ENCODE measurements at regions not wholly inside any gene's neighbourhood (a gene's known extent, or its start where the extent isn't known, plus 50 kb on each side); places are given as distances from the start of the nearest gene placed in this dataset.

DNA sequence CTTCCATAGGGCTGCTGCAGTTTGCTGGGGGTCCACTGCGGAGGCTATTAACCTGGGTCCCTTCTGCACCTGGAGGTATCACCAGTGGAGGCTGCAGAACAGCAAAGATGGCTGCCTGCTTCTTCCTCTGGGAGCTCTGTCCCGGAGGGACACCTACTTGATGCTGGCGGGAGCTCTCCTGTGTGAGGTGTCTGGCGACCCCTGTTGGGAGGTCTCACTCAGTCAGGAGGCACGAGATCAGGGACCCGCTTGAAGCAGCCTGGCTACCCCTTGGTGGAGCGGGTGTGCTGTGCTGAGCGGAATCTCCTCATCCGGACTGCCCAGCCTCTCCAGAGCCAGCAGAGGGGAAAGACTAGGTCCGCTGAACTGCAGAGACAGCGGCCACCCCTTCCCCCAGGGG, 56.0 kb upstream of the CTXND1 start:
- Histone ChIP-seq H3K4me1 (ENCODE audit: insufficient read depth) (no peaks in the 10 kb centered on the region), H3K9me3 (ENCODE audit: low read depth) (no peaks in the 10 kb centered on the region), H3K4me3 (no peak overlapping the region), H2AFZ (no peak overlapping the region), H3K27ac (no peak overlapping the region), H4K20me1 (ENCODE audit: insufficient read depth) (no peaks in the 10 kb centered on the region), H3K79me2 (ENCODE audit: insufficient read depth) (no peaks in the 10 kb centered on the region), H3K27me3 (replicated peaks; ENCODE audit: insufficient read depth) (peaks cover 15% of the 10 kb centered on the region), H3K9ac (no peak overlapping the region), H3K4me2 (ENCODE audit: unreplicated experiment) (no peak overlapping the region), H3K36me3 (ENCODE audit: low read depth) (no peaks in the 10 kb centered on the region), H3F3A (ENCODE audit: insufficient read depth) (no peaks in the 10 kb centered on the region), H3K9me2 (ENCODE audit: insufficient read depth) (no peaks in the 10 kb centered on the region)
- DNase-seq: no peak
- TF ChIP-seq EZH2 (IDR thresholded peaks at IDR 0.05; ENCODE audit: insufficient read depth, poor library complexity, severe bottlenecking) (no peak), EZH2phosphoT487 (IDR thresholded peaks at IDR 0.05; ENCODE audit: insufficient read depth, low read depth) (no peak)
- in situ Hi-C loops (cut with MboI): no loop called here
- 75 to 81% methylated on average over 8 to 11 of the region's 11 CpGs for WGBS, 2 experiments (ENCODE audit: low coverage in 1 of 2, low lambda C conversion rate in 2 of 2, missing lambda C conversion rate in 2 of 2)

DNA sequence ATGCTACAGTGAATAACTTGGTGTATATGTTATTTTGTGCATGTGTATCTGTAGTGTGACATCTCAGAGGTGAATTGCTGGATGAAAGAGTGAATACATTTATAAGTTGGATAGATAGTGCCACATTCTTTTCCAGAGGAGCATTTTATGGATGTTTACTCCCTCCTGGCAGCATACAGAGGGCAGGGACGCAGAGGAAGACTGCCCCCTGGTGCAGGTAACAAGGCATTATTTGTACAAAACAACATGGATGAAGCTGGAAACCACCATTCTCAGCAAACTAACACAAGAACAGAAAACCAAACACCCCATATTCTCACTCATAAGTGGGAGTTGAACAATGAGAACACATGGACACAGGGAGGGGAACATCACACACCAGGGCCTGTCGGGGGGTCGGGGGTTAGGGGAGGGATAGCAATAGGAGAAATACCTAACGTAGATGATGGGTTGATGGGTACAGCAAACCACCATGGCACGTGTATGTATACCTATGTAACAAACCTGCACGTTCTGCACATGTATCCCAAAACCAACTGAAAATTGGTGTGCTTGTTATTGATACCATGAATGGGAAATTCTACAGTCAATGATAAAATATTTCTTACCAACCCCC, 57.9 kb upstream of the CTXND1 start:
- no peaks in the 10 kb centered on the region for H4K20me1 ChIP-seq (ENCODE audit: insufficient read depth)
- in situ Hi-C loops (cut with MboI): no loop called here
- no peaks in the 10 kb centered on the region for H3K79me2 ChIP-seq (ENCODE audit: insufficient read depth)
- H3K27me3 ChIP-seq (replicated peaks; ENCODE audit: insufficient read depth): peaks cover 15% of the 10 kb centered on the region
- H3K4me2 ChIP-seq (ENCODE audit: unreplicated experiment): no peak overlapping the region
- H3K9ac ChIP-seq: no peak overlapping the region
- H3F3A ChIP-seq (ENCODE audit: insufficient read depth): no peaks in the 10 kb centered on the region
- no peaks in the 10 kb centered on the region for H3K36me3 ChIP-seq (ENCODE audit: low read depth)
- no peaks in the 10 kb centered on the region for H3K9me2 ChIP-seq (ENCODE audit: insufficient read depth)
- peak; percentile 69 for DNase-seq
- TF ChIP-seq EZH2phosphoT487 (IDR thresholded peaks at IDR 0.05; ENCODE audit: insufficient read depth, low read depth): no peak
- TF ChIP-seq EZH2 (IDR thresholded peaks at IDR 0.05; ENCODE audit: insufficient read depth, poor library complexity, severe bottlenecking): no peak
- no peak overlapping the region for H2AFZ ChIP-seq
- H3K27ac ChIP-seq: no peak overlapping the region
- no peaks in the 10 kb centered on the region for H3K9me3 ChIP-seq (ENCODE audit: low read depth)
- H3K4me1 ChIP-seq (ENCODE audit: insufficient read depth): no peaks in the 10 kb centered on the region
- 31 to 43% methylated on average over 5 to 6 of the region's 6 CpGs for WGBS, 2 experiments (ENCODE audit: low coverage in 1 of 2, low lambda C conversion rate in 2 of 2, missing lambda C conversion rate in 2 of 2)
- H3K4me3 ChIP-seq: no peak overlapping the region

DNA sequence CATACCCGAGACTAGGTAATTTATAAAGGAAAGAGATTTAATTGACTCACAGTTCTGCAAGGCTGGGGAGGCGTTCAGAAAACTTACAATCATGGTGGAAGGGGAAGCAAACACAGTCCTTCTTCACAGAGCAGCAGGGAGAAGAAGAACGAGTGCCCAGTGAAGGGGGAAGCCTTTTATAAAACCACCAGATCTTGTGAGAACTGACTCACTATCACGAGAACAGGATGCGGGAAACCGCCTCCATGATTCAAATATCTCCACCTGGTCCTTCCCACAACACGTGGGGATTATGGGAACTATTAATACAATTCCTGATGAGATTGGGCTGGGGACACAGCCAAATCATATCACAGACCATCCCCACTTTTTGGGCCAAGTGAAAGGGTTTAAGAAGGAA, 58.8 kb upstream of the CTXND1 start:
- Histone ChIP-seq H3K4me1 (ENCODE audit: insufficient read depth) (peaks cover 4% of the 10 kb centered on the region), H3F3A (ENCODE audit: insufficient read depth) (peaks cover 3% of the 10 kb centered on the region), H3K27me3 (replicated peaks; ENCODE audit: insufficient read depth) (peaks cover 15% of the 10 kb centered on the region), H3K79me2 (ENCODE audit: insufficient read depth) (no peaks in the 10 kb centered on the region), H3K9me2 (ENCODE audit: insufficient read depth) (no peaks in the 10 kb centered on the region), H3K36me3 (ENCODE audit: low read depth) (no peaks in the 10 kb centered on the region), H3K9ac (no peak overlapping the region), H3K27ac (no peak overlapping the region), H4K20me1 (ENCODE audit: insufficient read depth) (no peaks in the 10 kb centered on the region), H3K9me3 (ENCODE audit: low read depth) (no peaks in the 10 kb centered on the region), H2AFZ (no peak overlapping the region), H3K4me3 (no peak overlapping the region), H3K4me2 (ENCODE audit: unreplicated experiment) (no peak overlapping the region)
- no peak for DNase-seq
- in situ Hi-C loops (cut with MboI): no loop called here
- TF ChIP-seq EZH2 (IDR thresholded peaks at IDR 0.05; ENCODE audit: insufficient read depth, poor library complexity, severe bottlenecking): no peak
- no peak for TF ChIP-seq EZH2phosphoT487 (IDR thresholded peaks at IDR 0.05; ENCODE audit: insufficient read depth, low read depth)
- WGBS, 2 experiments (ENCODE audit: low coverage in 1 of 2, low lambda C conversion rate in 2 of 2, missing lambda C conversion rate in 2 of 2): 79 to 82% methylated on average over 7 of the region's 7 CpGs

DNA sequence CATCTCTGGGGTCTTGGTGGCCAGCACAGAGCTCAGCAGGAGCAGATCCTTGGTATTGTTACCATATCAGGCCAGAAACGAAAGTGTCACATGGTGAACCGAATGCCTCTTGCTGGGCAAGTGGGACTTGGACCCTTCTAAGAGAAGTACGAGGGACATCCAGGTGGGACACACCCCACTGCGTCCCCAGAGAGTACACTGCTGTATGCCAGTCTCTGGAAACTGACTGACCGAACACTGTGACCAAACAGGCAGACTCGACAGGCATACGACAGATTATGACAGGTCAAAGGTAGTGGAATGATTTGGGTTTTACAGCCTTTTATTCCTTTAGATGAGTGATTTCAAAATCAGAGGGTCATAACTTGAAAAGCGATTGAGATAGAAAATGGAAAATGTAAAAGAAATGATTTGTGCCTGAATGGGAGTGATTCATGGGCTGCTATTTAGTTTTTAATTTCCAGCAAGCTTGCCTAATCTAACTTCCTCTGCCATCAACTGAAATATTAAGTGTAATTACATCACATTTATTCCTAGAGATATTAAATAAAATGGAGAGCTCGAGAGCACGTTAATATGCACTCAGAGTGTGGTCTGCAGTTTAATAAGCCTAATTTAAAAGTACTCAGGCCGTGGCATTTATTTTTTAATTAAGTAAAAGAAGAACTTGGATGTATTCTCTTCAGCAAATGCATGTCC, 63.4 kb upstream of the CTXND1 start:
- H3K27me3 ChIP-seq (replicated peaks; ENCODE audit: insufficient read depth): no peaks in the 10 kb centered on the region
- no peak overlapping the region for H3K4me2 ChIP-seq (ENCODE audit: unreplicated experiment)
- 88 to 93% methylated on average over 11 of the region's 11 CpGs for WGBS, 2 experiments (ENCODE audit: low coverage in 1 of 2, low lambda C conversion rate in 2 of 2, missing lambda C conversion rate in 2 of 2)
- peaks cover 17% of the 10 kb centered on the region for H3F3A ChIP-seq (ENCODE audit: insufficient read depth)
- no peak overlapping the region for H3K9ac ChIP-seq
- H3K79me2 ChIP-seq (ENCODE audit: insufficient read depth): no peaks in the 10 kb centered on the region
- H3K27ac ChIP-seq: no peak overlapping the region
- H3K9me3 ChIP-seq (ENCODE audit: low read depth): no peaks in the 10 kb centered on the region
- no peak for DNase-seq
- H3K4me1 ChIP-seq (ENCODE audit: insufficient read depth): peaks cover 27% of the 10 kb centered on the region
- no peak for TF ChIP-seq EZH2phosphoT487 (IDR thresholded peaks at IDR 0.05; ENCODE audit: insufficient read depth, low read depth)
- TF ChIP-seq EZH2 (IDR thresholded peaks at IDR 0.05; ENCODE audit: insufficient read depth, poor library complexity, severe bottlenecking): no peak
- H3K4me3 ChIP-seq: no peak overlapping the region
- H4K20me1 ChIP-seq (ENCODE audit: insufficient read depth): no peaks in the 10 kb centered on the region
- no peak overlapping the region for H2AFZ ChIP-seq
- H3K9me2 ChIP-seq (ENCODE audit: insufficient read depth): no peaks in the 10 kb centered on the region
- in situ Hi-C loops (cut with MboI): no loop called here
- no peaks in the 10 kb centered on the region for H3K36me3 ChIP-seq (ENCODE audit: low read depth)
